OCI-LY3 (cell line): ENCODE measurements at regions not wholly inside any gene's neighbourhood (a gene's known extent, or its start where the extent isn't known, plus 50 kb on each side); places are given as distances from the start of the nearest gene placed in this dataset.

Experiments used
- H2AFZ ChIP-seq: fragments of 200-600, 300-600 bp; shearing (Covaris generic); 2 replicates; pipeline ENCODE4 v1.6.0; 2014; ENCODE audit warnings: antibody characterized with exemption, low read depth, low read length
- H3K27ac ChIP-seq: fragments of 200-600, 300-600 bp; sonication (generic); 2 replicates; pipeline ENCODE4 v1.5.1; 2014; ENCODE audit warnings: mild to moderate bottlenecking, low read length, moderate library complexity, mixed read lengths
- H3K27me3 ChIP-seq: fragments of 200-600, 300-600 bp; sonication (generic); 2 replicates; pipeline ENCODE4 v1.6.1; 2014; ENCODE audit warnings: low read depth, low read length, mixed read lengths
- H3K36me3 ChIP-seq: fragments of 200-600, 300-600 bp; sonication (generic); replicated peaks from 2 replicates; pipeline ENCODE3; 2014; ENCODE audit warnings: low read depth, low read length, mixed read lengths
- H3K4me1 ChIP-seq: fragments of 300-600, 200-600 bp; sonication (generic); 2 replicates; pipeline ENCODE4 v1.6.1; 2014; ENCODE audit warnings: low read length, mixed read lengths
- H3K4me2 ChIP-seq: fragments of 200-600, 300-600 bp; sonication (generic); 2 replicates; pipeline ENCODE4 v1.6.1; 2014; ENCODE audit warnings: low read length, mixed read lengths
- H3K4me3 ChIP-seq: fragments of 300-600, 200-600 bp; sonication (generic); 2 replicates; pipeline ENCODE4 v1.5.1; 2014; ENCODE audit warnings: antibody characterized with exemption, mild to moderate bottlenecking, low read length, moderate library complexity
- H3K79me2 ChIP-seq: fragments of 300-600, 200-600 bp; shearing (Covaris generic); 2 replicates; pipeline ENCODE4 v1.6.1; 2014; ENCODE audit warnings: mild to moderate bottlenecking, low read length, mixed read lengths
- H3K9ac ChIP-seq: fragments of 300-600, 200-600 bp; shearing (Covaris generic); 2 replicates; pipeline ENCODE4 v1.6.0; 2014; ENCODE audit warnings: mild to moderate bottlenecking, low read length, moderate library complexity
- H3K9me3 ChIP-seq: fragments of 200-600, 300-600 bp; shearing (Covaris generic); 2 replicates; pipeline ENCODE4 v1.6.1; 2014; ENCODE audit warnings: low read length, mixed read lengths; ENCODE audit not compliant: insufficient read depth
- H4K20me1 ChIP-seq: fragments of 200-600, 300-600 bp; sonication (generic); 2 replicates; pipeline ENCODE4 v1.6.1; 2016; ENCODE audit warnings: low read length, mixed read lengths; ENCODE audit not compliant: insufficient read depth
- EZH2phosphoT487 ChIP-seq: fragments of 200-600 bp; shearing (Covaris generic); IDR thresholded peaks from 2 replicates; pipeline ENCODE4 v1.6.1; 2018; ENCODE audit warnings: antibody characterized with exemption, mixed run types, low read depth
- TF ChIP-seq, protein P1 (sequence below): fragments of 200-600, 300-600 bp; sonication (generic); IDR thresholded peaks from 2 replicates; pipeline ENCODE4 v1.5.1; 2014; ENCODE audit warnings: antibody characterized with exemption, low read length, low read depth

DNA sequence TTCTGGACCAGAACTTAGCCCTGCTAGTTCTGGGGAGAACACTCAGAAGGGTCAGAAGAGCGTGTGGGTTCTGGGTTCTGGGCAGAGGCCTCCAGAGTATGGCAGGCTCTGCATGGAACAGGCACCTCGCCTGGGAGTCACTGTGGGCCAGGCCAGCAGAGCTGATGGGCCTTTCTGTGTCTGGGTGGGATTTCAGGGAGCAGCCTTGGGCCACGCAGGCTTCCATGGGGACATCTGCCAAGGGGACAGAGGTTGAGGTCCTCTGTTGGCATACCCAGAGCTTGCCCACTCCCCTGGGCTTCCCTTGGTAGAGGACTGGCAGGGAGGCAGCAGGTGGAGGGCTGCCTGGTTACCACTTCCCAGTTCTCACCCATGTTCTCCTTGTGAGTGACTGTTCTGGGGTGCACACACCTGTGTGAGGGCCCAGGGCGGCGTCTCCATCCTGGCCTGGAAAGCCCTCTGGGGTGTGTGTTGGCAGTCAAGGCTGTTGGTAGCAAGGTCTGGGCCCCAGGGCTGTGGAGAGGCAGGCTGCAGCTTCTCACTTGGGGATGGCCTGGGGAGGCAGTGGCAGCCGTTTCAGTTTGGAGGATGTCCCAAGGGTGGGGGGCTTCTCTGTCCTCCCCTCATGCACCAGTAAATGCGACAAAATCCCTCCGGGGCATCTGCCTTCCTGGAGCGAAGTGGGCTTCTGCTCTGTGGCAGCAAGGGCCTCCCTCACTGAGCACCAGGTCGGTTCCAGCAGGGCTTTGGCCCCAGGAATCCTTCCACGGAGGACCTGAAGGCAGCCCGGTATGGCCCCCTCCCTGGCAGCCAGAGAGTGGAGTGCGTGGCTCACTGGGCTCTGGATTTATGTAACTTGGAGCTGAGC, 74.6 kb upstream of the HDAC4 start:
- H3K36me3 ChIP-seq: no peaks in the 10 kb centered on the region
- H3K9me3 ChIP-seq: no peaks in the 10 kb centered on the region
- no peak overlapping the region for H3K9ac ChIP-seq
- H3K4me1 ChIP-seq: no peaks in the 10 kb centered on the region
- no peaks in the 10 kb centered on the region for H3K79me2 ChIP-seq
- H3K27me3 ChIP-seq: peaks cover 3% of the 10 kb centered on the region; the same call in 1 of the 2 replicates
- TF ChIP-seq, protein P1, sequence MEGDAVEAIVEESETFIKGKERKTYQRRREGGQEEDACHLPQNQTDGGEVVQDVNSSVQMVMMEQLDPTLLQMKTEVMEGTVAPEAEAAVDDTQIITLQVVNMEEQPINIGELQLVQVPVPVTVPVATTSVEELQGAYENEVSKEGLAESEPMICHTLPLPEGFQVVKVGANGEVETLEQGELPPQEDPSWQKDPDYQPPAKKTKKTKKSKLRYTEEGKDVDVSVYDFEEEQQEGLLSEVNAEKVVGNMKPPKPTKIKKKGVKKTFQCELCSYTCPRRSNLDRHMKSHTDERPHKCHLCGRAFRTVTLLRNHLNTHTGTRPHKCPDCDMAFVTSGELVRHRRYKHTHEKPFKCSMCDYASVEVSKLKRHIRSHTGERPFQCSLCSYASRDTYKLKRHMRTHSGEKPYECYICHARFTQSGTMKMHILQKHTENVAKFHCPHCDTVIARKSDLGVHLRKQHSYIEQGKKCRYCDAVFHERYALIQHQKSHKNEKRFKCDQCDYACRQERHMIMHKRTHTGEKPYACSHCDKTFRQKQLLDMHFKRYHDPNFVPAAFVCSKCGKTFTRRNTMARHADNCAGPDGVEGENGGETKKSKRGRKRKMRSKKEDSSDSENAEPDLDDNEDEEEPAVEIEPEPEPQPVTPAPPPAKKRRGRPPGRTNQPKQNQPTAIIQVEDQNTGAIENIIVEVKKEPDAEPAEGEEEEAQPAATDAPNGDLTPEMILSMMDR: no peak
- no peak for TF ChIP-seq EZH2phosphoT487
- no peak overlapping the region for H3K27ac ChIP-seq
- H3K4me2 ChIP-seq: no peak overlapping the region
- no peak overlapping the region for H2AFZ ChIP-seq
- no peaks in the 10 kb centered on the region for H4K20me1 ChIP-seq
- no peak overlapping the region for H3K4me3 ChIP-seq

DNA sequence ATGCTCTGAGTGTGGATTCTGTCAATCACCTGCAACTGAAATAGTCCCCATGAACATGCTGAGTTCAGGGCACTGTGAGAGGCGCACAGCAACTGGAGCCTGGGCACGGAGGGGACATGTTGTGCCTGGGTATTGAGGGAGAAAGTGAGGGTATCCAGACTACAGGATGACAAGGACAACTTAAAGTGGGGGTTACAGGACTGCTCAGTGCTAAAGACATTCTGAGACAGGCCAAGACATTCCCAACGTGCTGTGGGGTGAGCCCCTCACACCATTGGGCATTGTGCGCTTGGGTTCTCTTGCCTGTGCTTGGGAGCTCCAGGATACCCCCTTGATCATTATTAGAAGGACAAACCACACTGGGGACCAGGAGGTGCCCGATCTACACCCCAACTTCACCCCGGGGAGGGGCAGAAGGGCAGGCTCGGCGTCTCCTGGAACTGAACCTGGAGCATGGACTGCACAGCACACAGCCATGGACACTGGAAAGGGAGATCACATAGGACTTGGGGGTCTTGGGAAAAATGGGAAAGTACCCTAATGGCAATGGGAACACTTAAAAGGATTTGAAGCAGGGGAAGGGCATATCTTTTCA, 72.5 kb upstream of the HDAC4 start:
- Histone ChIP-seq H3K4me1 (no peaks in the 10 kb centered on the region), H3K36me3 (no peaks in the 10 kb centered on the region), H3K27me3 (peaks cover 3% of the 10 kb centered on the region; the same call in 1 of the 2 replicates), H3K9ac (no peak overlapping the region), H4K20me1 (no peaks in the 10 kb centered on the region), H3K4me3 (no peak overlapping the region), H3K4me2 (no peak overlapping the region), H2AFZ (no peak overlapping the region), H3K9me3 (no peaks in the 10 kb centered on the region), H3K27ac (no peak overlapping the region), H3K79me2 (no peaks in the 10 kb centered on the region)
- TF ChIP-seq, protein P1: no peak

DNA sequence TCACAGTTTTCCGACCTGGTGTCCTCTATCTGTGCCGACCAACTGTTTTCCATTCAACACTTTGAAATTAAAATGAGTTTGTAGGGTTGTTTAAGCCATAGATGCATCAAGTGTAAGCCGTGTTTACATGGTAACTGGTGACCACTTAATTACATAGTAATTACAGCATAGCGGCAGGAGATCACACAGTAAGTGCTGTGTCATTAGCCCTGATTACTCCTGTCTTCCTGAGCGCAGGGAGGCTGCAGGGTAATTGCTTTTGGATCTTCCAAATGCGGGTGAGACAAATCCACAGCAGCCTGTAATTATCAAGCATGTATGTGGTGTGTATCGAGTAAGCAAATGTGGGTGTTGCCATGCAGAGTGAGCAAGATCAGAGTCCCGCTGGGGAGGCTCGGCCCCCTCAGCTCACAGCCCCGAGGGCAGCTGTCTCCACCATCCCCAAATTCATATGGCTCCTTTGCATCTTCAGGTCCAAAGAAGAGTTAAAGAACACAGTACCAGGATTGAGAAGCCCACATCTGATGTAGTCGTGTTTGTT, 71.5 kb upstream of the HDAC4 start:
- Histone ChIP-seq H3K79me2 (no peaks in the 10 kb centered on the region), H3K4me1 (no peaks in the 10 kb centered on the region)

More for the DNA sequence above, 71.5 kb upstream of the HDAC4 start:
- Histone ChIP-seq H3K27me3 (peaks cover 3% of the 10 kb centered on the region; the same call in 1 of the 2 replicates), H4K20me1 (no peaks in the 10 kb centered on the region), H3K9me3 (no peaks in the 10 kb centered on the region), H3K4me3 (no peak overlapping the region), H3K36me3 (no peaks in the 10 kb centered on the region), H2AFZ (no peak overlapping the region), H3K4me2 (no peak overlapping the region), H3K9ac (no peak overlapping the region), H3K27ac (no peak overlapping the region)
- TF ChIP-seq, protein P1: no peak
- no peak for TF ChIP-seq EZH2phosphoT487
